AG04450 (cell line): ENCODE measurements at regions not wholly inside any gene's neighbourhood (a gene's known extent, or its start where the extent isn't known, plus 50 kb on each side); places are given as distances from the start of the nearest gene placed in this dataset.

Experiments
- CTCF ChIA-PET: fragments of 300-600, 350-600 bp; formaldehyde crosslinking; extraction: SDS; loops from one replicate; lab custom pipeline; 2022; ENCODE audit warnings: antibody characterized with exemption, inconsistent platforms; lab: Charles Lee
- POLR2A ChIA-PET: fragments of 350-600 bp; formaldehyde crosslinking; extraction: SDS; loops from one replicate; lab custom pipeline; 2021; ENCODE audit warnings: antibody characterized with exemption, inconsistent platforms; lab: Yijun Ruan, JAX
- DNase-seq: peaks from one replicate; pipeline ENCODE4 v3.0.0-alpha.2; 2011; ENCODE audit warnings: low read depth, low spot score
- H3K27ac ChIP-seq: one replicate; pipeline ENCODE4 v1.5.1; 2012; ENCODE audit warnings: low read depth, low read length, control low read depth
- H3K27me3 ChIP-seq: one replicate; pipeline ENCODE4 v1.6.0; 2012; ENCODE audit warnings: low read length; ENCODE audit not compliant: control insufficient read depth, insufficient read depth
- H3K4me3 ChIP-seq: 2 replicates; pipeline ENCODE4 v1.5.1; 2011; ENCODE audit warnings: mild to moderate bottlenecking, low read depth, low read length, control low read depth
- H3K9me3 ChIP-seq: 2 replicates; pipeline ENCODE4 v1.5.1; 2012; ENCODE audit warnings: low read length; ENCODE audit not compliant: control insufficient read depth, insufficient read depth
- CTCF ChIP-seq: IDR thresholded peaks from 2 replicates; pipeline ENCODE4 v1.5.1; 2011; ENCODE audit warnings: low read depth, low read length, control low read depth, inconsistent platforms

GRCh38 chr12:41684997-41685396 is 459.7 kb downstream of the GXYLT1 start:
- CTCF ChIA-PET: no interaction called here
- TF ChIP-seq CTCF: no peak
- no peak overlapping the region for H3K4me3 ChIP-seq
- no peak overlapping the region for H3K27ac ChIP-seq
- POLR2A ChIA-PET: no interaction called here
- H3K27me3 ChIP-seq: no peaks in the 10 kb centered on the region
- no peaks in the 10 kb centered on the region for H3K9me3 ChIP-seq
- DNase-seq: no peak

GRCh38 chr12:41683513-41684240 is 461.0 kb downstream of the GXYLT1 start:
- Histone ChIP-seq H3K27me3 (no peaks in the 10 kb centered on the region), H3K9me3 (no peaks in the 10 kb centered on the region), H3K27ac (no peak overlapping the region), H3K4me3 (no peak overlapping the region)
- TF ChIP-seq CTCF: no peak
- DNase-seq: no peak
- CTCF ChIA-PET: no interaction called here
- POLR2A ChIA-PET: no interaction called here

- H3K27me3 ChIP-seq: no peaks in the 10 kb centered on the region
- ChIA-PET CTCF (no interaction called here), POLR2A (no interaction called here)
- DNase-seq: no peak
- TF ChIP-seq CTCF: no peak
- no peak overlapping the region for H3K27ac ChIP-seq
- no peak overlapping the region for H3K4me3 ChIP-seq
- H3K9me3 ChIP-seq: no peaks in the 10 kb centered on the region
Measured at GRCh38 chr12:41683023-41683422, 461.7 kb downstream of the GXYLT1 start.

GRCh38 chr12:41681898-41682297 is 462.8 kb downstream of the GXYLT1 start:
- ChIA-PET POLR2A (no interaction called here), CTCF (no interaction called here)
- no peak for TF ChIP-seq CTCF
- no peak overlapping the region for H3K27ac ChIP-seq
- H3K27me3 ChIP-seq: no peaks in the 10 kb centered on the region
- no peak overlapping the region for H3K4me3 ChIP-seq
- no peaks in the 10 kb centered on the region for H3K9me3 ChIP-seq
- DNase-seq: no peak

GRCh38 chr12:41680155-41680554 is 464.5 kb downstream of the GXYLT1 start:
- no peaks in the 10 kb centered on the region for H3K27me3 ChIP-seq
- CTCF ChIA-PET: no interaction called here

More at GRCh38 chr12:41680155-41680554, 464.5 kb downstream of the GXYLT1 start:
- H3K4me3 ChIP-seq: no peak overlapping the region
- no peaks in the 10 kb centered on the region for H3K9me3 ChIP-seq
- POLR2A ChIA-PET: no interaction called here
- TF ChIP-seq CTCF: no peak
- H3K27ac ChIP-seq: no peak overlapping the region
- DNase-seq: no peak
